ENCODE measurements at regions not wholly inside any gene's neighbourhood (a gene's known extent, or its start where the extent isn't known, plus 50 kb on each side); places are given as distances from the start of the nearest gene placed in this dataset.
"Not testable (repeated sequence)": the region's sequence is repeated elsewhere in the genome, so short reads cannot be mapped to it uniquely, and the experiment has no call there.

DNA sequence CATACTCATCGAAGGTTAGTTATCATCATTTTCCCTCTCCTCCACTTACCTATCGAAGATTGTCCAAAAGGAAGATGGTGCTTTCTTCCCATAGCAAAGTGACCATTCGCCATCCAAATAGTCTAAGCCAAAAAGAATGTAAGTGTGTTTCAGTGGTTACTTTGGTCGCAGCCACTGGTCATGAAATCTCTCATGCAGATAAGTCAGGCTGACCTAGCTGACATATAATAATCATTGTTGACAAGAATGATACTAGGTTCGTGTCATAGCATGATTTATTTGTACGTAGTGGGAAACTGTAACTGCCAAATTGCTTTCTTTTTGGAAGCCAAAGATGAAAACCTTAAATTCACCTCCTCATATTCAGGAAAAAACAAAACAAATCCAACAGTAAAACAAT, 89.6 kb upstream of the PMAIP1 start:
- ATAC-seq (no peak), DNase-seq (ENCODE audit: low spot score) (no peak)
- intact Hi-C loops (cut with DNase I) = no loop called here

DNA sequence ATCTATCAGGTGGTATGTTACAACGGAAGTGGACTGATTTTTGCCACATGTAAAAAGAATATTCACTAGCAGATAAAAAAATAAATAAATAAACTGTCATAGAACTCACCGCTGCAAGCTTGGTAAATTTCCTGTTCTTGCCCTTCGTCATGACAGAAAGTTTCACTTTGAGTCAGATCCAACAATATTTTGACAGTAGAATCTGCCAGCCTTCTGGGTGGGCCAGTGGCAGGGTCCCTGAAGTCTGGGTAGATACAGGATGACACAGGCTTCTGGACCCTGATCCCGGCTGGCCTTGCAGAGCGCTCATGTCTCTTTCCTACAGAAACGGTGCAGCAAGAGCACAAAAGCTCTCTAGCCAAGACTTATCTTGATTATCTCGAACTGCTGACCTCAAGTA, 97.8 kb upstream of the PMAIP1 start:
- ATAC-seq (no peak), DNase-seq (ENCODE audit: low spot score) (no peak)
- intact Hi-C loops (cut with DNase I) = no loop called here

DNA sequence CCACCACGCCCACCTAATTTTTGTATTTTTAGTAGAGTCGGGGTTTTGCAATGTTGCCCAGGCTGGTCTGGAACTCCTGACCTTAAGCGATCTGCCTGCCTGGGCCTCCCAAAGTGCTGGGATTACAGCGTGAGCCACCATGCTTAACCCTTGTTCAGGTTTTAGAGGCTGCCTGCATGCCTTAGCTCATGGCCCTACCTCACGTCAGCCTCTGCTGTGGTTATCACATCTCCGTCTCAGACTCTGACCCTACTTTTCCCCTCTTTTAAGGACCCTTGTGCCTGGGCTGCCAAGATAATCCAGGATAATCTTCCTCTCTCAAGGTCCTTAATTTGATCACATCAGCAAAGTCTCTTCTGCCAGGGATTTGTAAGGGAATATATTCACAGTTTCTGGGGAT, 98.2 kb upstream of the PMAIP1 start:
- no peak for ATAC-seq
- no peak for DNase-seq (ENCODE audit: low spot score)
- intact Hi-C loops (cut with DNase I) = no loop called here

DNA sequence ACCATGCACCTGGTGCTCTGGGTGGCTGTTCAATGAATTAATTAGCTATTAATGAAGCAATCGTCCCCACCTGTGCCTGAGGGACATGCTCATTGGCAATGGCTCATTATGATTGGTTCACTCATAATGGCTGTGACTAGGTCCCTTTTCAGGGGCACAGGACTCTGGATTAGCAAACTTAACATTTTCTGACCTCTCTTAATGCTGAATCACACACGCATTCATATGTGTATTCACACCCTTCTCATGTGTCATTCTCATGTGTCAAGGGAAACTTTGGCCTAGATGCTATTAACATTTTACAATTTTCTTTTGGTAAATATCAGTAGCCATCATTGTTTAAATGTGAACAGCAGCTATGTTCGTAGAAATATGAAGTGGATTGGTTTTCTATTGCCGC, 98.9 kb upstream of the PMAIP1 start:
- DNase-seq (ENCODE audit: low spot score) (no peak), ATAC-seq (no peak)
- intact Hi-C loops (cut with DNase I) = no loop called here

DNA sequence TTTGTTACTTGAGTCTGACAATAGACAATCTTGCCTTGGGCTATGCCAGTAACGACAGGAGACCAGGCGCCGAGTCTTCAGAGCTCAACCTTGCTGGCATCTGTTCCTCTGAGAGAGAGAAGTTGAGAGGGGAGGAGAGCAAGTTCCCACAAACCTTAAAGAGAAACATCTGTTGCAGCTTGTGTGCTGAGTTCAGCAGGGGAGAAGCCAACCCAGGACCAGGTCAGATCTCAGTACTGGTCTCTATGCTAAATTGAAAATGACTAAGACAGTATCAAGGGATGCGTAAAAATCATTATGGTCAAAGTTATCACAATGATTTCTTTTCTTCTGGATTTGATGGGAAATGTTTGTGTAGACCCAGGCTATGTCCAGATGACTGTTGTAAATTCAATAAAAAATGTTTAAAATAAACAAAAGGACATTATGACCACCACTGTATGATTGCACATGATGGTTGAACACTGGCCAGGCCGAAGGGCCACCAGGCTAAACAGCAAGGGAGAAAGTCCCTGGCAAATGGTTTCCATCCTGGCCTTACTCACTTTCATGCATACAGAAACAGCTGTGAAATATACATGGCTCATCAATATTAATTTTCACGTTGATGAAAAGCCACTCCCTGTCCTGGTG, 100.3 kb upstream of the PMAIP1 start:
- DNase-seq (ENCODE audit: low spot score) (no peak), ATAC-seq (peak; percentile 75)
- intact Hi-C loops (cut with DNase I) = no loop called here

DNA sequence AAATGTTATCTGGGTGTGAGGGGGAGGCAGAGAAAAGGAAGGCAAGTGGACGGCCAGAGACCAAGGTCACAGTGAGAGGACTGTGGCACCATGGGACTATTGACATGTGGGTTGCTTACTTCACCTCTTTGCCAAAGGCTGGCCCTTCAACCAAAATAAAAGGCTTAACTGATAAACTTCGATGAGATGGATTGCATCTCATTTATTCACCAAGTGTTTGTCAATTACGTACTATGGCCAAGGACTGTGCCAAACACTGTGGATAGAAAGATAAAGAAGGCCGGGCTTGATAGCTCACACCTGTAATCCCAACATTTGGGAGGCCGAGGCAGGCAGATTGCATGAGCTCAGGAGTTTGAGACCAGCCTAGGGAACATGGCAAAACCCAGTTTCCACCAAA, 98.7 kb upstream of the CCBE1 start:
- DNase-seq (ENCODE audit: low spot score) = no peak
- intact Hi-C loops (cut with DNase I) = no loop called here

DNA sequence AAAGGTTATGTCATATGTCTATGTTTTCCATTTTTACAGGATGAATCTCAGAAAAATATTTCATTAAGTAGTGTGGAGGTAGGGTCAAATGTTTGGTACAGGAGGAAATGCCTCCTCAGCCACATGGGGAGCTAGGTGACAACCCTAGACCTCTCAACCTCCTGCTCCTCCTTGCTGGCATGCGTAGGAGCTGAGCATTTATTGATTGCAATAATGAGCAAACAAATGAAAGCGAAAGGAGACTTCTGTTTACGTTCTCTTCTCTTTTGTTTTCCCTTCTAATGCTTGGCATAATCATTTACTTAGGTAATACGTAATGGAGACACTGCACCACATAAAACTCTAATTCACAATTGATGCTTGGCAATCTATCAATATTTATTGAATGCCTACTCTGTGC, 95.1 kb upstream of the CCBE1 start:
- DNase-seq (ENCODE audit: low spot score) = no peak
- intact Hi-C loops (cut with DNase I) = no loop called here
- ATAC-seq = no peak

More for the DNA sequence above, 98.7 kb upstream of the CCBE1 start:
- ATAC-seq = no peak

DNA sequence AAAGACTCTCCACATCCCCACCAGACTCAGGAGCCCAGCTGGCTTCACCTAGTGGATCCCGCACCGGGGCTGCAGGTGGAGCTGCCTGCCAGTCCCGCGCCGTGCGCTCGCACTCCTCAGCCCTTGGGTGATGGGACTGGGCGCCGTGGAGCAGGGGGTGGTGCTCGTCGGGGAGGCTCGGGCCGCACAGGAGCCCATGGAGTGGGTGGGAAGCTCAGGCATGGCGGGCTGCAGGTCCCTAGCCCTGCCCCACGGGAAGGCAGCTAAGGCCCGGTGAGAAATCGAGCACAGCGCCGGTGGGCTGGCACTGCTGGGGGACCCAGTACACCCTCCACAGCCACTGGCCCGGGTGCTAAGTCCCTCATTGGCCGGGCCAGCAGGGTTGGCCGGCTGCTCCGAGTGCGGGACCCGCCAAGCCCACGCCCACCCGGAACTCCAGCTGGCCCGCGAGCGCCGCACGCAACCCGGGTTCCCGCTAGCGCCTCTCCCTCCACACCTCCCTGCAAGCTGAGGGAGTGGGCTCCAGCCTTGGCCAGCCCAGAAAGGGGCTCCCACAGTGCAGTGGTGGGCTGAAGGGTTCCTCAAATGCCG, 93.2 kb upstream of the CCBE1 start:
- intact Hi-C loops (cut with DNase I); ATAC-seq: not testable (repeated sequence)

DNA sequence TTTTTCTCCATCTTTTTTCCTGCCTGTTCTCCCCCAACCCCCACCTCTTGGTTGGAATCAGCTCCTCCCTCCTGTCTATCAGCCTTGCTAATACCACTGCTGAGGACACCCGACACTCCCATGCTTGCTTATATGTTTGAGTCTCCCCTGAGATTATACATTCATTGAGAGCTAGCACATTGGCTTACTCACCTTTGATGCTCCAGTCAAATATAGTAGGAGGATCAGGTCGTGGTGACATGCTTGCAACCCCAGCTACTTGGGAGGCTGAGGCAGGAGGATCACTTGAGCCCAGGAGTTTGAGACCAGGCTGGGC, 91.5 kb upstream of the CCBE1 start:
- intact Hi-C loops (cut with DNase I) = no loop called here
- no peak for DNase-seq (ENCODE audit: low spot score)
- no peak for ATAC-seq

More for the DNA sequence above, 93.2 kb upstream of the CCBE1 start:
- DNase-seq (ENCODE audit: low spot score) = not testable (repeated sequence)

DNA sequence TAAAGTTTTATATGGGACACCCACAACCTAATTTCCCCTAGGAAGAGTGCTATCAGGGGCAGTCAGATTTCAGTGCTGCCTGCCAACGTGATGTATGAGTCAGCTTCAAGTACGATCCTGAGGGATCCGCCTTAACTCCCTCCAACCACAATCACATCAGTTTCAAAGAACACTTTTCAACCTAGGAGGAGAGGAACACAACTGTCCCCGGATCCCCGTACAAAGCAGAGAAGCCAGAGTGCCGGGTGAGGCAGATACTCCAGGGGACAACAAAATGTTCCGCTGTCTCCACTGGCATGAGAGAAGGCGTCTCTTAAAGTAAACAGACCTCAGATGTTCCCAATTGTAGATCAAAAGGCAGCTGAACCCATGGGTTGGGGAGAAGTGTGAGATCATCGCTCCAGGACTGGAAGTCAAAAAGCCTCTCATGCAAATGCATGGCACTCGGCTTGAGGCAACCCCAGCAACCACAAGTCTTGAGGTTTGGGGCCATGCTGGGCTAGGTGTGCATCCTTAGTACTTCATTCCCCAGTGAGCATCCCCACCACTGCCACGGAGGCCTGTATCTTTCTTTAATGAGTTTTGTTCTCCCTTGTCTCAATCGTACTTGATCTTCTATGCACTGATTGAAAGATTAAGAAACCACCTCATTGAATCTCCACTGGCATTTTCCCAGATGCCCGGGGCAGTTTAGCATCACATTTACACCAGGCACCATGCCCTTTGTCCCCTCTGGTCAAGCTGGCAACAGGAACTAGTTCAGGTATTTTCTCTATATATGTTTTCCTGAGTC, 91.0 kb upstream of the CCBE1 start:
- intact Hi-C loops (cut with DNase I) = no loop called here
- peak; percentile 77 for ATAC-seq
- DNase-seq (ENCODE audit: low spot score) = no peak

DNA sequence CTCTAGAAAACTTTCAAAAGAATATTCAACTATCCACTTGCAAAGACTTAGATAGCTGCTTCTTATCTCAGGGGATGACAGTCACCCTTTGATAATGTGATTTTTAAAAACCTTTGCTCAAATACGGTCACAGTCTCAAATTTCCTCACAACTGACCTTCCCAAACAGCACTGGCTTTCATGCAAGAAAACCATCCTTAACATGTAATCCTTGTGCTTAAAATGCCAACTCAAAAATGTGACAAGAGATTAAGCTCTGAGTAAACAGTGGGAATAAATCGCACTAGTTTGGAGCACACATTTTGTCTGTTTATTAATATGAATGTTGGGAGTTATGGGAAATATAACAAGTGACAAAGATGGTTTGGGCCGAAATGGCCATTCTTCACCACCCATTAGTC, 87.5 kb upstream of the CCBE1 start:
- ATAC-seq (no peak), DNase-seq (ENCODE audit: low spot score) (no peak)
- intact Hi-C loops (cut with DNase I) = no loop called here

DNA sequence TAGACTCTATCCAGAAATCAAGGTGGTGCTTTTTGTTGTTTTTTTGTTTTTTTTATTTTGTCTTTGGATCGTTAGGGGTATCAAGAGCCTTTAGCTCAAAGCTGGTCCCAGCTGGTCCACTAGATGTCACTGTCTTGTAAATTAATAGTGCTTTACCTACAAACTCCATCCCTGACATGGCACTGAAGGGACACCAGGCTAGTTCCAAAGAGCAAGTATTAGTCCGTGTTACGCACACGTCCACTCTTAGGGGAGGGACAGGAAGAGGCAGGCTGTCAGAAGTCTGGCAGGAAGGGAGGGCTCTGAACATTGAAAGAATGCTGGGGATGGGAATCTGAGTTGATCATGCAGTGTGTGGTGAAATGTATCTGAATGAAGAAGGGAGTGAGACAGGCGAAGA, 85.9 kb upstream of the CCBE1 start:
- no peak for DNase-seq (ENCODE audit: low spot score)
- peak; percentile 56 for ATAC-seq
- intact Hi-C loops (cut with DNase I) = no loop called here

DNA sequence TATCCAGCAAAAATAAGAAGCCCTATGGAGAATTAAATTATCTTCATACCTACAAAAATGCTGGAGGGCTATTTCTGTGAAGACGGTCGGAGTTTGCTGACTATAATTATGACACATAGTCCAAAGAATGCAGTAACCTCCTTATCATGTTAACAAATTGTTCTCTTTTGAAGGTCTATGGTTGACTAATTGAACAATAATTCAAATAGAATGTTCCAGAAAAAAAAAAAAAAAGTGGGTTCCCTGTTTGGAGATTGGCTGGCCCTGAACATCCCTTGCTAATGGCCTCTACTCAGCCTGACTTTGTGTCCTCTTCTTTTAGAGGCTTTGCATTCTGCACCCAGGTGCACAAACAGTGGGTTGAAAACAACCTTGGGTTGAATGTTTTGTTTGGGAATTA, 82.8 kb upstream of the CCBE1 start:
- ATAC-seq (no peak), DNase-seq (ENCODE audit: low spot score) (no peak)
- intact Hi-C loops (cut with DNase I) = no loop called here

DNA sequence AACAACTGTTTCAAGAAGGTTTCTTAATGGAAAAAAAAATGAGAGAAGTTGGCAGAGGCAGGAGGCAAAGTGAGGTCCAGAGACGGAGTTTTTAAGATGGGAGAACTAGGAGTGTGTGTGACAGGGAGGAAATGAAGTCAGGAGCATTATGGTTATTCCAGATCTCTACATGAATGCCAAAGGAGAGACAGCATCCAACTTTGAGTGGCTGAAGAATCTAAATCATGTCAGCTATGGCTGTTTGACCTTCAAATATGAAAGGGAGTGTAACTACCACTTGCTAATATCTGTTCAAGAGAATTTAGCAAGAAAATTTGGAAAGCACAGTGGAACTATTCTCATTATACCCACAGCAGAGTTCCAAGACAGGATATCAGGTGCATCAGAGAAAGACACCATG, 81.2 kb upstream of the CCBE1 start:
- no peak for DNase-seq (ENCODE audit: low spot score)
- intact Hi-C loops (cut with DNase I) = no loop called here
- no peak for ATAC-seq

DNA sequence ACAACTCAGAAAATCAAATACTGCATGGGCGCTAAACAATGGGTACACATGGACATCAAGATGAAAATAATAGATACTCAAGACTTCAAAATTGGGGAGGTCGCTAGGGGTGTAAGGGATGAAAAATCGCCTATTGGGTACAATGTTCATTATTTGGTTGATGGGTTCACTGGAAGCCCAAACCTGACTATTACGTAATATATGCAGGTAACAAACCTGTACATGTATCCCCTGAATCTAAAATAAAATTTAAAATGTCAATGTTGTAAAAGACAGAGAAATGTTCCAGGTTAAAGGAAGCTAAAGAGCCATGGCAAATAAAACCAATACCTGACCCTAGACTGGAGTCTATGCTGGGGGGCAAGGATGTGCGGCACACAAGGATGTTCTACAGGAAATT, 80.4 kb upstream of the CCBE1 start:
- intact Hi-C loops (cut with DNase I) = no loop called here
- DNase-seq (ENCODE audit: low spot score) = no peak
- ATAC-seq = no peak

DNA sequence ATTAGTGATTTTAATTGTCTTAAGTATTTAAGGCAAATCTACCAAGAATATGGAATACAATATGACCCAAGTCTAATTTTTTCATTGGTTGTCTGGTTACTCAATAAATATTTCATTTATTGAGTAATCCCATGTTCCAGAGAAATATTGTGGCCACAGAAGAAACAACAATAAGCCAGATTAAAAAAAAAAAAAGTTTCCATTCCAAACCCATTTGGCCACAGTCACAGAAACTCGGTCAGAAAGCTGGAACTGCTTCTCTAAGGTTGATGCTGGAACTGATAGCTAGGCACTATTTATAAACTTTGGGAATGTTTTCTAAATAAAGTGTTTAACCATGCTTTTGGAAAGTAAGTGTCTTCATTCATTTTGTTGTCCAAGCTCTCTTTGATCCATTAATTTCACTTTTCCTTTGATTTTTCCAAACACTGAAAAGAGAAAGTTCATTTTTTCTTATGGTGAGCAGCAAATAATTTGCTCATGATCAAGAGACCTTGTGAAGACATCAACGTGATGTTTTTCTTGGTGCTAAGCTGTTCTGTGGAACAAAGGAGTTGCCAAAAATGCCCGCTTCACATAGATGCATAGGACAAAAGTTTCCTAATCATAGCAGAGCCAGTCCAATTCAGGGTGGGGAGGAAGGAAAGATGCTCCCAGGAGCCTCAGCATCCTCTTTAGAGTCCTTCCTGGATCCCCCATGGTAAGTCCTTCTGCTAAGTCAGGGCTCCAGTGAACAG, 72.1 kb upstream of the CCBE1 start:
- DNase-seq (ENCODE audit: low spot score) = no peak
- intact Hi-C loops (cut with DNase I) = no loop called here

DNA sequence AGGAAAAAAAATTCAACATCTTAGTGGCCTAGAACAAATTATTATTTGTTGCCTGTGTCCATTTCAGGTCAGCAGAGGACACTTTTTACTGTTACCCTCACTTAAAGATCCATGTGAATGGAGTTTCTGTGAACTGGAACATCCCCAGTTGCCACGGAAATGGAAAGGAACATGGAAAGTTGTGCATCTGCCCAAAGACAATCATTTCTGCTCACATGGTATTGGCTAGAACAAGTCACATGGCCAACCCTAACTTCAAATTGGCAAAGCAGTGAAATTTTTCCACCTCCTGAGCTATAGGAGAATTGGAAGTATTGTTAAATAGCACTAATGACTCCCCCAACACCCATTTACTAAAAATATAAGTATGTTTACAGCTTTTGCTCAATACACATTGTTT, 71.2 kb upstream of the CCBE1 start:
- ATAC-seq (no peak), DNase-seq (ENCODE audit: low spot score) (no peak)
- intact Hi-C loops (cut with DNase I) = no loop called here

More for the DNA sequence above, 72.1 kb upstream of the CCBE1 start:
- peak; percentile 88 for ATAC-seq

DNA sequence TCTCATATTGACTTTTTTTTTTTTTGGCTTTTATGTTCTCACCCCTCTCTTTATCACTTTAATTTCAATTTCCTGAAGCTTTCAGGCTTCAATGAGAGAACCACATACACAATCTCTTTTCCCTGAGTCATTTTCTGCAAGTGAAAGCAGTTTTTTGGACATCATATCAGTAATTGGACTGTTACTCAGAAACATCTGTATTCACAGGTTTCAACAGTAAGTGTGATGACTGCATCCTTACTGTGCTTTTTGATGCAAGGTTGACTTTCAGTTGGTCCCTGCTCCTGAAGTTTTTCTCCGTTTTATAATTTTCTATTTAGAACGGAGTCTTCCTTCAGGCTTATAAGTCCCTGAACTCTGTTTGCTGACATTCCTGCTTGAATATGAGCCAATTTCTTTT, 70.5 kb upstream of the CCBE1 start:
- ATAC-seq = no peak
- intact Hi-C loops (cut with DNase I) = no loop called here
- DNase-seq (ENCODE audit: low spot score) = no peak

DNA sequence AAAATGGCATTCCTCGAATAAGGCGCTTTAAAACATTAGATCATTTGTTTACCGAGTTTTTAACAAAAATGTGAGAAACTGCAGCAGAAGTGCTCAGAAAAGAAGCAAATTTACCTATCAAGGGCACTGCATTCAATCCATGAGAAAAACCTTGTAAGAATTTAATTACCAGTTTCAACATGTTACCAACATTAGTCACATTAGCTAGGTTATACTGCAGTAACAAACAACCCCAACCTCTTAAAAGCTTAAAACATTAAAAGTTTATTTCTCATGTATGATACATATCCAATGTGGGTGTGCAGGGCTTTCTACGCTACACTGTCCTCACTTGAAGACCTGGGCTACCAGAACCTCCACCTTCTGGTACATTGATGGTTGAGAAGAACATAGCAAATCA, 68.1 kb upstream of the CCBE1 start:
- no peak for DNase-seq (ENCODE audit: low spot score)
- no peak for ATAC-seq
- intact Hi-C loops (cut with DNase I) = no loop called here

DNA sequence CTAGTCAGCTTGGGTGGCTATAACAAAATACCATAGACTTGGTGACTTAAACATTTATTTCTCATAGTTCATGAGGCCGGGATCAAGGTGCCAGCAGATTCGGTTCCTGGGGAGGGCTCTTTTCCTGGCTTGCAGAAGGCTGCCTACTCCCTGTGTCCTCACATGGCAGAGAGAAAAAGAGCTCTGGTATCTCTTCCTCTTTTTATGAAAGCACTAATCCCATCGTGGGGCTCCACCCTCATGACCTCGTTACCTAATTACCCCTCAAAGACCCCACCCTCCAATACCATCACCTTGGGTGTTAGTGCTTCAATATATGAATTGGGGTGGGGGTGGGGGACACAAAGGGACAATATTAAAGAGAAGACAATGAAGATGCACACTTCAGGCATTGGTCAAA, 67.1 kb upstream of the CCBE1 start:
- DNase-seq (ENCODE audit: low spot score) = no peak
- no peak for ATAC-seq
- intact Hi-C loops (cut with DNase I) = no loop called here

Data from sciatic nerve (tissue), 2 donors.